OCI-LY1 (cell line): ENCODE measurements at regions not wholly inside any gene's neighbourhood (a gene's known extent, or its start where the extent isn't known, plus 50 kb on each side); places are given as distances from the start of the nearest gene placed in this dataset.

Experiments used
- CTCF ChIP-seq: fragments of 200-600 bp; sonication (generic), shearing (Covaris generic); IDR thresholded peaks from 2 replicates; pipeline ENCODE4 v1.5.1; 2017; ENCODE audit warnings: mild to moderate bottlenecking, antibody characterized with exemption, low read length, moderate library complexity, mixed read lengths
- EZH2 ChIP-seq: fragments of 200-600 bp; sonication (generic), shearing (Covaris generic); IDR thresholded peaks from 2 replicates; pipeline ENCODE4 v1.8.0; 2017; ENCODE audit warnings: borderline replicate concordance, mixed run types, mild to moderate bottlenecking, antibody characterized with exemption, low read length, moderate library complexity, mixed read lengths

- TF ChIP-seq CTCF (no peak), EZH2 (no peak)
Observed at GRCh38 chr5:19264821-19265220, 723.2 kb downstream of the CDH18 start.
